ENCODE measurements at regions not wholly inside any gene's neighbourhood (a gene's known extent, or its start where the extent isn't known, plus 50 kb on each side); places are given as distances from the start of the nearest gene placed in this dataset.

- H3K36me3 ChIP-seq (ENCODE audit: insufficient read depth in 1 of 2, low read depth in 1 of 2): no peaks in the 10 kb centered on the region
- peaks cover 15% of the 10 kb centered on the region for H3K4me1 ChIP-seq
- ATAC-seq (no peak), DNase-seq (no peak)
- intact Hi-C loops (cut with DNase I): loop anchor here in 1 of 2 donors (5.0 kb wide), 1 partner anchor 109 kb away; the partner anchor contains the start of gene PLAAT1
- no peak for TF ChIP-seq CTCF (IDR thresholded peaks at IDR 0.05)
- H3K9me3 ChIP-seq: no peaks in the 10 kb centered on the region
- no peak overlapping the region for H3K4me3 ChIP-seq
- H3K27ac ChIP-seq: no peak overlapping the region
- WGBS, 3 donors: 21 to 67% (median 43%) methylated on average over 4 of the region's 4 CpGs
- no peaks in the 10 kb centered on the region for H3K27me3 ChIP-seq (ENCODE audit: insufficient read depth in 3 of 3, low read length in 2 of 3)
These were observed 108.1 kb upstream of the PLAAT1 start for GRCh38 chr3:193132964-193133363.

- TF ChIP-seq CTCF (IDR thresholded peaks at IDR 0.05): no peak
- Histone ChIP-seq H3K4me1 (peaks cover 15% of the 10 kb centered on the region), H3K27ac (no peak overlapping the region), H3K27me3 (ENCODE audit: insufficient read depth in 3 of 3, low read length in 2 of 3) (no peaks in the 10 kb centered on the region), H3K4me3 (no peak overlapping the region), H3K9me3 (no peaks in the 10 kb centered on the region), H3K36me3 (ENCODE audit: insufficient read depth in 1 of 2, low read depth in 1 of 2) (no peaks in the 10 kb centered on the region)
- peak in 1 of 2 donors; percentile 12 for DNase-seq
- peak; percentile 95 to 100 (median 98) for ATAC-seq
- intact Hi-C loops (cut with DNase I): loop anchor here in 1 of 2 donors (5.0 kb wide), 1 partner anchor 107 kb away; the partner anchor contains the start of gene PLAAT1
- 15 to 27% (median 23%) methylated on average over 5 of the region's 5 CpGs for WGBS, 3 donors
These were observed 106.2 kb upstream of the PLAAT1 start for GRCh38 chr3:193134856-193135255.

- no peak for TF ChIP-seq CTCF (IDR thresholded peaks at IDR 0.05)
- no peak overlapping the region for H3K27ac ChIP-seq
- 75 to 90% (median 81%) methylated on average over 2 of the region's 2 CpGs for WGBS, 3 donors
- DNase-seq (no peak), ATAC-seq (no peak)
- no peak overlapping the region for H3K4me3 ChIP-seq
- intact Hi-C loops (cut with DNase I): no loop called here
- H3K27me3 ChIP-seq (ENCODE audit: insufficient read depth in 3 of 3, low read length in 2 of 3): no peaks in the 10 kb centered on the region
- H3K4me1 ChIP-seq: peaks cover under 1% of the 10 kb centered on the region
- H3K36me3 ChIP-seq (ENCODE audit: insufficient read depth in 1 of 2, low read depth in 1 of 2): no peaks in the 10 kb centered on the region
- H3K9me3 ChIP-seq: no peaks in the 10 kb centered on the region
These were observed 100.6 kb upstream of the PLAAT1 start for GRCh38 chr3:193140381-193140780.

GRCh38 chr3:193145248-193145647 is 95.8 kb upstream of the PLAAT1 start:
- intact Hi-C loops (cut with DNase I): no loop called here
- DNase-seq (no peak), ATAC-seq (peak in 2 of 4 donors; percentile 44 to 58)
- no peaks in the 10 kb centered on the region for H3K27me3 ChIP-seq (ENCODE audit: insufficient read depth in 3 of 3, low read length in 2 of 3)
- no peaks in the 10 kb centered on the region for H3K9me3 ChIP-seq
- WGBS, 3 donors: 44 to 54% (median 47%) methylated on average over 3 of the region's 3 CpGs
- no peak for TF ChIP-seq CTCF (IDR thresholded peaks at IDR 0.05)
- peaks cover 5% of the 10 kb centered on the region for H3K4me1 ChIP-seq
- no peaks in the 10 kb centered on the region for H3K36me3 ChIP-seq (ENCODE audit: insufficient read depth in 1 of 2, low read depth in 1 of 2)
- no peak overlapping the region for H3K4me3 ChIP-seq
- no peak overlapping the region for H3K27ac ChIP-seq

Data from psoas muscle (tissue), 7 donors.